ENCODE measurements at regions not wholly inside any gene's neighbourhood (a gene's known extent, or its start where the extent isn't known, plus 50 kb on each side); places are given as distances from the start of the nearest gene placed in this dataset.
"Not testable (repeated sequence)": the region's sequence is repeated elsewhere in the genome, so short reads cannot be mapped to it uniquely, and the experiment has no call there.

GRCh38 chr9:6160579-6160978, 55.0 kb upstream of the IL33 start:
- no peak for DNase-seq (ENCODE audit: low spot score)

GRCh38 chr9:6153425-6153824, 62.2 kb upstream of the IL33 start:
- DNase-seq (ENCODE audit: low spot score), result no peak

GRCh38 chr9:6152788-6153187, 62.8 kb upstream of the IL33 start:
- DNase-seq (ENCODE audit: low spot score), result no peak

GRCh38 chr9:6150483-6150882, 65.1 kb upstream of the IL33 start:
- no peak for DNase-seq (ENCODE audit: low spot score)

GRCh38 chr9:6149315-6149714, 66.3 kb upstream of the IL33 start:
- DNase-seq (ENCODE audit: low spot score), result no peak

GRCh38 chr9:6147846-6148245, 67.8 kb upstream of the IL33 start:
- no peak for DNase-seq (ENCODE audit: low spot score)

- DNase-seq (ENCODE audit: low spot score), result no peak
These were observed 70.7 kb upstream of the IL33 start for GRCh38 chr9:6144947-6145346.

- no peak for DNase-seq (ENCODE audit: low spot score)
These were observed 72.7 kb upstream of the IL33 start for GRCh38 chr9:6142799-6143454.

GRCh38 chr9:6135780-6136179, 79.8 kb upstream of the IL33 start:
- not testable (repeated sequence) for DNase-seq (ENCODE audit: low spot score)

- peak; percentile 35 for DNase-seq (ENCODE audit: low spot score)
These were observed 80.9 kb upstream of the IL33 start for GRCh38 chr9:6134661-6135180.

GRCh38 chr9:6133346-6134063, 82.1 kb upstream of the IL33 start:
- no peak for DNase-seq (ENCODE audit: low spot score)

- DNase-seq (ENCODE audit: low spot score), result no peak
These were observed 83.0 kb upstream of the IL33 start for GRCh38 chr9:6132650-6133049.

GRCh38 chr9:6128030-6128429, 87.6 kb upstream of the IL33 start:
- no peak for DNase-seq (ENCODE audit: low spot score)

GRCh38 chr9:6126377-6126776, 89.2 kb upstream of the IL33 start:
- DNase-seq (ENCODE audit: low spot score), result no peak

GRCh38 chr9:6123416-6123815, 92.2 kb upstream of the IL33 start:
- no peak for DNase-seq (ENCODE audit: low spot score)

- no peak for DNase-seq (ENCODE audit: low spot score)
These were observed 93.9 kb upstream of the IL33 start for GRCh38 chr9:6121707-6122106.

GRCh38 chr9:6114424-6114823, 99.0 kb upstream of the RANBP6 start:
- DNase-seq (ENCODE audit: low spot score), result no peak

GRCh38 chr9:6113819-6114218, 98.4 kb upstream of the RANBP6 start:
- no peak for DNase-seq (ENCODE audit: low spot score)

GRCh38 chr9:6113312-6113711, 97.9 kb upstream of the RANBP6 start:
- DNase-seq (ENCODE audit: low spot score), result no peak

- no peak for DNase-seq (ENCODE audit: low spot score)
These were observed 94.6 kb upstream of the RANBP6 start for GRCh38 chr9:6109986-6110385.

GRCh38 chr9:6109571-6109970, 94.1 kb upstream of the RANBP6 start:
- DNase-seq (ENCODE audit: low spot score), result no peak

- peak; percentile 57 for DNase-seq (ENCODE audit: low spot score)
These were observed 91.4 kb upstream of the RANBP6 start for GRCh38 chr9:6106711-6107339.

GRCh38 chr9:6105738-6106137, 90.3 kb upstream of the RANBP6 start:
- no peak for DNase-seq (ENCODE audit: low spot score)
